ENCODE measurements at regions not wholly inside any gene's neighbourhood (a gene's known extent, or its start where the extent isn't known, plus 50 kb on each side); places are given as distances from the start of the nearest gene placed in this dataset.

GRCh38 chr3:78516437-78516836, 1251.4 kb downstream of the ROBO1 start:
- ATAC-seq (ENCODE audit: low FRiP score in 2 of 2) (no peak), DNase-seq (no peak)
- 82 to 86% methylated on average over 3 of the region's 3 CpGs for WGBS, 2 donors
- TF ChIP-seq CTCF (IDR thresholded peaks at IDR 0.05) (no peak), POLR2A (IDR thresholded peaks at IDR 0.05) (no peak), EP300 (IDR thresholded peaks at IDR 0.05) (no peak)
- no peaks in the 10 kb centered on the region for H3K9me3 ChIP-seq
- H3K4me3 ChIP-seq: no peak overlapping the region
- no peak overlapping the region for H3K27ac ChIP-seq
- H3K36me3 ChIP-seq: no peaks in the 10 kb centered on the region
- H3K4me1 ChIP-seq: no peaks in the 10 kb centered on the region
- H3K27me3 ChIP-seq: no peaks in the 10 kb centered on the region

GRCh38 chr3:78516937-78517336, 1250.9 kb downstream of the ROBO1 start:
- TF ChIP-seq POLR2A (IDR thresholded peaks at IDR 0.05): no peak
- TF ChIP-seq CTCF (IDR thresholded peaks at IDR 0.05): no peak
- no peak for TF ChIP-seq POLR2AphosphoS5 (IDR thresholded peaks at IDR 0.05)
- H3K27ac ChIP-seq: no peak overlapping the region
- ATAC-seq (ENCODE audit: low FRiP score in 2 of 2) (no peak), DNase-seq (no peak)
- H3K36me3 ChIP-seq: no peaks in the 10 kb centered on the region
- no peaks in the 10 kb centered on the region for H3K4me1 ChIP-seq
- no peaks in the 10 kb centered on the region for H3K9me3 ChIP-seq
- H3K4me3 ChIP-seq: no peak overlapping the region
- H3K27me3 ChIP-seq: no peaks in the 10 kb centered on the region

- ATAC-seq (ENCODE audit: low FRiP score in 2 of 2) (no peak), DNase-seq (no peak)
- Histone ChIP-seq H3K36me3 (no peaks in the 10 kb centered on the region), H3K9me3 (no peaks in the 10 kb centered on the region), H3K27ac (no peak overlapping the region), H3K4me1 (no peaks in the 10 kb centered on the region), H3K4me3 (no peak overlapping the region), H3K27me3 (no peaks in the 10 kb centered on the region)
- 46 to 67% methylated on average over 1 of the region's 1 CpG for WGBS, 2 donors
- TF ChIP-seq CTCF (IDR thresholded peaks at IDR 0.05) (no peak), POLR2A (IDR thresholded peaks at IDR 0.05) (no peak), EP300 (IDR thresholded peaks at IDR 0.05) (no peak), POLR2AphosphoS5 (IDR thresholded peaks at IDR 0.05) (no peak)
These were observed 1249.8 kb downstream of the ROBO1 start for GRCh38 chr3:78517965-78518364.

- 62 to 65% methylated on average over 2 of the region's 2 CpGs for whole genome bisulfite sequencing, 2 donors
- ATAC-seq (ENCODE audit: low FRiP score in 2 of 2): no peak
These were observed 1248.5 kb downstream of the ROBO1 start for GRCh38 chr3:78519281-78519680.

More at GRCh38 chr3:78519281-78519680, 1248.5 kb downstream of the ROBO1 start:
- no peak overlapping the region for H3K27ac ChIP-seq
- no peak for DNase-seq
- H3K36me3 ChIP-seq: no peaks in the 10 kb centered on the region
- no peaks in the 10 kb centered on the region for H3K4me1 ChIP-seq
- no peak for TF ChIP-seq CTCF (IDR thresholded peaks at IDR 0.05)
- no peak for TF ChIP-seq POLR2AphosphoS5 (IDR thresholded peaks at IDR 0.05)
- no peak for TF ChIP-seq POLR2A (IDR thresholded peaks at IDR 0.05)
- no peak for TF ChIP-seq EP300 (IDR thresholded peaks at IDR 0.05)
- H3K9me3 ChIP-seq: no peaks in the 10 kb centered on the region
- no peak overlapping the region for H3K4me3 ChIP-seq
- no peaks in the 10 kb centered on the region for H3K27me3 ChIP-seq

Data from upper lobe of left lung (tissue), 6 donors.